Endodermal cell (in vitro differentiated cells): ENCODE measurements at regions not wholly inside any gene's neighbourhood (a gene's known extent, or its start where the extent isn't known, plus 50 kb on each side); places are given as distances from the start of the nearest gene placed in this dataset.

Experiments
- DNase-seq: peaks from one replicate; pipeline ENCODE4 v3.0.0-alpha.2; 2017
- H3K27ac ChIP-seq: 2 replicates; pipeline ENCODE4 v1.5.1; 2013; ENCODE audit warnings: mild to moderate bottlenecking, low read depth, low read length, moderate library complexity
- H3K27me3 ChIP-seq: 2 replicates; pipeline ENCODE4 v1.6.1; 2013; ENCODE audit warnings: mild to moderate bottlenecking, low read length, moderate library complexity; ENCODE audit not compliant: insufficient read depth, control insufficient read depth, poor library complexity, severe bottlenecking
- H3K36me3 ChIP-seq: 2 replicates; pipeline ENCODE4 v1.7.0; 2013; ENCODE audit warnings: mild to moderate bottlenecking, low read length, moderate library complexity; ENCODE audit not compliant: control insufficient read depth, insufficient read depth
- H3K4me1 ChIP-seq: one replicate; pipeline ENCODE4 v1.7.0; 2013; ENCODE audit warnings: low read length; ENCODE audit not compliant: control insufficient read depth, insufficient read depth
- H3K4me3 ChIP-seq: 2 replicates; pipeline ENCODE4 v1.5.1; 2013; ENCODE audit warnings: mild to moderate bottlenecking, low read length, moderate library complexity
- H3K9ac ChIP-seq: 2 replicates; pipeline ENCODE4 v1.6.1; 2013; ENCODE audit warnings: mild to moderate bottlenecking, low read length, moderate library complexity; ENCODE audit not compliant: poor library complexity, severe bottlenecking; ENCODE audit errors: extremely low read depth
- H3K9me3 ChIP-seq: 2 replicates; pipeline ENCODE4 v1.6.1; 2013; ENCODE audit warnings: mild to moderate bottlenecking, low read length, moderate library complexity; ENCODE audit not compliant: control insufficient read depth
- H3K27ac Mint-ChIP-seq: 2 replicates; pipeline ENCODE4 v1.8.0; 2020; ENCODE audit warnings: mixed read lengths
- H3K27me3 Mint-ChIP-seq: 2 replicates; pipeline ENCODE4 v1.8.0; 2021; ENCODE audit warnings: mild to moderate bottlenecking, mixed read lengths; ENCODE audit not compliant: insufficient read depth
- H3K36me3 Mint-ChIP-seq: 2 replicates; pipeline ENCODE4 v1.8.0; 2020; ENCODE audit warnings: low read depth, mixed read lengths
- H3K4me1 Mint-ChIP-seq: 2 replicates; pipeline ENCODE4 v1.8.0; 2020; ENCODE audit warnings: mixed read lengths
- H3K4me3 Mint-ChIP-seq: 2 replicates; pipeline ENCODE4 v1.8.0; 2020; ENCODE audit warnings: mild to moderate bottlenecking, moderate library complexity, mixed read lengths
- H3K9me3 Mint-ChIP-seq: 2 replicates; pipeline ENCODE4 v1.8.0; 2020; ENCODE audit warnings: mild to moderate bottlenecking, mixed read lengths
- WGBS, 2 experiments: methylation state at CpG; one replicate each; pipeline versions ENCODE4 v1.1.5 to v1.1.7; 2013; ENCODE audit warnings: missing lambda C conversion rate in 2 of 2, mixed read lengths in 1 of 2; ENCODE audit not compliant: insufficient coverage in 1 of 2, insufficient read length in 1 of 2; 5-methylcytosine and 5-hydroxymethylcytosine counted together
- TF ChIP-seq, protein P1 (sequence below): fragments of 200-600 bp; sonication (generic); conservative IDR thresholded peaks from 2 replicates; pipeline ENCODE4 v1.5.0; 2021; ENCODE audit warnings: antibody characterized with exemption, mild to moderate bottlenecking

DNA sequence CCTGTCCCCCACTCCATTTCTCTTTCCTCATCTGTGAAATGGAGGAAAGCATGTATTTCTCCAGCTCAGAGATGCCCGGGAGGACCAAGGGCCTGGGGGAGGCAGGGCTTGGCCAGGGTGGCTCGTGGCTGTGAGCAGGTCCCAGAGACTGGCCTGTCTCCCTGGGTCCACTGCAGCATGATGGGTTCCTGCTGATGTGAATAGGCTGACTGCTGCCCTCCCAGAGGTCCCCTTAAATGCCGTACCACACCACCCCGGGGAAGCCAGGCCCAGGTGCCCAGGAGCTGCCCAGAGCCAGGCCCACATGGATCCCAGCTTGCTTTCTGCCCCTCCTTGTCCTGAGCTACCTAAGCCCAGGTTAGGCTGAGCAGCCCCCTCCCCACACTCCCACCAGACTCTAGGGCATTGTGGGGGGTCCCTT lies 158.2 kb upstream of the C14orf180 start:
- WGBS, 2 experiments = 92 to 95% methylated on average over 3 to 4 of the region's 4 CpGs

GRCh38 chr14:104421892-104422828 lies 157.4 kb upstream of the C14orf180 start:
- TF ChIP-seq, protein P1, sequence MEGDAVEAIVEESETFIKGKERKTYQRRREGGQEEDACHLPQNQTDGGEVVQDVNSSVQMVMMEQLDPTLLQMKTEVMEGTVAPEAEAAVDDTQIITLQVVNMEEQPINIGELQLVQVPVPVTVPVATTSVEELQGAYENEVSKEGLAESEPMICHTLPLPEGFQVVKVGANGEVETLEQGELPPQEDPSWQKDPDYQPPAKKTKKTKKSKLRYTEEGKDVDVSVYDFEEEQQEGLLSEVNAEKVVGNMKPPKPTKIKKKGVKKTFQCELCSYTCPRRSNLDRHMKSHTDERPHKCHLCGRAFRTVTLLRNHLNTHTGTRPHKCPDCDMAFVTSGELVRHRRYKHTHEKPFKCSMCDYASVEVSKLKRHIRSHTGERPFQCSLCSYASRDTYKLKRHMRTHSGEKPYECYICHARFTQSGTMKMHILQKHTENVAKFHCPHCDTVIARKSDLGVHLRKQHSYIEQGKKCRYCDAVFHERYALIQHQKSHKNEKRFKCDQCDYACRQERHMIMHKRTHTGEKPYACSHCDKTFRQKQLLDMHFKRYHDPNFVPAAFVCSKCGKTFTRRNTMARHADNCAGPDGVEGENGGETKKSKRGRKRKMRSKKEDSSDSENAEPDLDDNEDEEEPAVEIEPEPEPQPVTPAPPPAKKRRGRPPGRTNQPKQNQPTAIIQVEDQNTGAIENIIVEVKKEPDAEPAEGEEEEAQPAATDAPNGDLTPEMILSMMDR = peak; percentile 32
- no peak overlapping the region for H3K4me3 Mint-ChIP-seq
- no peaks in the 10 kb centered on the region for H3K9me3 Mint-ChIP-seq
- peaks cover 4% of the 10 kb centered on the region for H3K4me1 Mint-ChIP-seq
- no peak overlapping the region for H3K9ac ChIP-seq
- no peaks in the 10 kb centered on the region for H3K4me1 ChIP-seq
- no peaks in the 10 kb centered on the region for H3K9me3 ChIP-seq
- no peaks in the 10 kb centered on the region for H3K36me3 Mint-ChIP-seq
- H3K36me3 ChIP-seq = no peaks in the 10 kb centered on the region
- no peaks in the 10 kb centered on the region for H3K27me3 Mint-ChIP-seq
- H3K27ac Mint-ChIP-seq = no peak overlapping the region
- no peak overlapping the region for H3K4me3 ChIP-seq
- H3K27ac ChIP-seq = peak overlapping the region; percentile 70
- H3K27me3 ChIP-seq = no peaks in the 10 kb centered on the region
- 92% methylated on average over 17 to 33 of the region's 36 CpGs for WGBS, 2 experiments
- peak; percentile 42 for DNase-seq

More for the DNA sequence above, 158.2 kb upstream of the C14orf180 start:
- H3K4me3 ChIP-seq = no peak overlapping the region
- H3K9ac ChIP-seq = no peak overlapping the region
- H3K9me3 ChIP-seq = no peaks in the 10 kb centered on the region
- no peaks in the 10 kb centered on the region for H3K36me3 ChIP-seq
- H3K36me3 Mint-ChIP-seq = no peaks in the 10 kb centered on the region
- TF ChIP-seq, protein P1 = no peak
- H3K4me1 Mint-ChIP-seq = peaks cover 4% of the 10 kb centered on the region
- no peaks in the 10 kb centered on the region for H3K9me3 Mint-ChIP-seq
- no peaks in the 10 kb centered on the region for H3K27me3 Mint-ChIP-seq
- H3K4me3 Mint-ChIP-seq = no peak overlapping the region
- H3K27ac Mint-ChIP-seq = no peak overlapping the region
- no peaks in the 10 kb centered on the region for H3K27me3 ChIP-seq
- peak; percentile 19 for DNase-seq
- H3K27ac ChIP-seq = no peak overlapping the region
- no peaks in the 10 kb centered on the region for H3K4me1 ChIP-seq

DNA sequence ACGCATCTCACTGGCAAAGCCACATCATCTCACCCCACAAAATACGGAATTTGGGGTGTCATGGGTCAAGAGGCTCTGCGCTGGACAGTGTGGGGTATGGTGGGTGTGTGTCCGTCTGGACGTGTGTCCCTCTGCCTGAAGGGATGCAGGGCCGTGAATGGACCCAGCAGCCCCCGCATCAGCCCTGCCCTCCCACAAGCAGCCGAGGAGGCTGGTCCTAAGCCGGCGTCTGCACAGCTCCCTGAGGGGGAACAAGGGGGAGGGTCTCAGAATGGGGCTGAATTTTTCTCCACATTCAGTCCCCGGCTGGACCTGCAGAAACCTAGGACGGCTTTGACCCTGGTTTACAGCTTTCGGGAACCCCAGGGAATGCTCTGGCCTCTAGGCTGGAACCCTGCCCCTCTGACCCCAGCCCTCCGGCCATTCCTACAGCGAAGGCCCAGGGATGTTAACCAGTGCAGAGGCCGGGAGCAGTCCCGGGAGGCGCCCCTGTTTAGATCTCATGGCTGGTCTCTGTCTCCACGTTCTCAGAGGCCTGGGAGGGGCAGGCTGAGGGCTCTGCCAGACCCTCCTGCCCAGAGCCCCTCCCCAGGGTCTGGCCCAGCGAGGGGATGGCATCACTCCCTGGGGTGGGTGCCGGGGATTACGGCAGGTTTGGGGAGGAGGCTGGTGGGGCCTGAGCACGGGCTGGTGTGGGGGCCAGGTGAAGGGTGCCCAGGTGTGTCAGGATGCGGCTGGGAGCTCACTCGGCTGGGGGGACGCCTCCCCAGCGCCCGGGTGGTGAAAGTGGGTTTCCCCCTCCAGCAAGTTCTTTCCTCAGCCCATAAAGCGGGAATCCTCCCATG lies 156.5 kb upstream of the C14orf180 start:
- Mint-ChIP-seq H3K4me3 (no peak overlapping the region), H3K4me1 (peaks cover 4% of the 10 kb centered on the region), H3K27ac (no peak overlapping the region), H3K9me3 (no peaks in the 10 kb centered on the region), H3K36me3 (no peaks in the 10 kb centered on the region), H3K27me3 (no peaks in the 10 kb centered on the region)
- H3K9ac ChIP-seq = no peak overlapping the region
- DNase-seq = peak; percentile 37
- H3K4me1 ChIP-seq = no peaks in the 10 kb centered on the region
- no peaks in the 10 kb centered on the region for H3K9me3 ChIP-seq
- WGBS, 2 experiments = 88% methylated on average over 6 to 29 of the region's 29 CpGs
- no peaks in the 10 kb centered on the region for H3K36me3 ChIP-seq
- no peak overlapping the region for H3K4me3 ChIP-seq
- H3K27me3 ChIP-seq = no peaks in the 10 kb centered on the region
- no peak overlapping the region for H3K27ac ChIP-seq
- TF ChIP-seq, protein P1 = no peak
